Activated CD8-positive, alpha-beta memory T cell treated with anti-CD3 and anti-CD28 coated beads for 24 hours (primary cell): ENCODE measurements at regions not wholly inside any gene's neighbourhood (a gene's known extent, or its start where the extent isn't known, plus 50 kb on each side); places are given as distances from the start of the nearest gene placed in this dataset.
"Not testable (repeated sequence)": the region's sequence is repeated elsewhere in the genome, so short reads cannot be mapped to it uniquely, and the experiment has no call there.

Experiments used
- DNase-seq: peaks from one replicate; pipeline ENCODE4 v3.0.0-alpha.2; 2020

DNA sequence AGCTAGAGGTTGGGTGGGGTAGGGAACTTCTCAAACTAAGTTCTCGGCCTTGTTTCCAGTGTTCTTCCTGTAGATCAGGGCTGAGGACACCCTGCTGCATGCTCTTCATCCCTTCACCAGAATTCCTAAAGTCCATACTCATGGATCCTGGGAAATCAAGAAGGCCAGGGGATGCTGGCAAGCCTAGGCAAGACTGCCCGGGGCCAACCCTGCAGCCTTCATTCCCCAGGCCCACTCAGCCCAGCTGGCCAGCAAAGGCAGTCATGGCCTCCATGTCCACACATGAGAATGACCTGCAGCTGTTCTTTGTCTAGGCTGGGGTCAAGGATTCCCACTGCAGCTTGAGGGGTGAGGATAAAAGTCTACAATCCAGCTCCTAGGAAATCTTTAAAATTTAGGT is 109.3 kb upstream of the ETV6 start:
- no peak for DNase-seq

DNA sequence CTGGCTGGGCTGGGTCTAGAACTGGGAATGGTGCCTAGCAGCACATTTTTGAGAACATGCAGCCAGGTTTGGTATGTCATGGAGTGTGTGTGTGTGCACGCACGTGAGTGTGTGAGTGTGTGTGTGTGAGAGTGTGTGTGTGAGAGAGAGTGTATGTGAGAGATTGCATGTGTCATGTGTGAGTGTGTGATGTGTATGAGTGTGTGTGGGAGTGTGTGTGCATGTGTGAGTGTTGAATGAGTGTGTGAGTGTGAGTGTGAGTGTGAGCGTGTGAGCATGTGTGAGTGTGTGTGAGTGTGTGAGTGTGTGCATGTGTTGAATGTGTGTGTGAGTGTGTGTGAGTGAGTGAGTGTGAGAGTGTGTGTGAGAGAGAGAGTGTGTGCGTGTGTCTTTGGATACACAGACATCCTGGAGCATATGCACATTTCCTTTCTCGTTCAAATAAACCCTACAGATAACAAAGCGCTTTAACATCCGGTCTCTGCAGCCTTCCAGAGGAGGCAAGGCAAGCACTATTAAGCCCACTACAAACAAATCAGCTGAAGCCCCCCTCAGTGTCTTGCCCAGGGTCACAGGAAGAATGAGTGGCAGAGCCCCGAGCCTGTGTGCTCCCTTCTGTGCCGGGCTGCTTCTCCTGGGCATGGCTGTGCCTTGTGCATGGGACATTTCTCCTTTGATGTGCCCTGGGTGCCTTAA is 108.7 kb upstream of the ETV6 start:
- no peak for DNase-seq

DNA sequence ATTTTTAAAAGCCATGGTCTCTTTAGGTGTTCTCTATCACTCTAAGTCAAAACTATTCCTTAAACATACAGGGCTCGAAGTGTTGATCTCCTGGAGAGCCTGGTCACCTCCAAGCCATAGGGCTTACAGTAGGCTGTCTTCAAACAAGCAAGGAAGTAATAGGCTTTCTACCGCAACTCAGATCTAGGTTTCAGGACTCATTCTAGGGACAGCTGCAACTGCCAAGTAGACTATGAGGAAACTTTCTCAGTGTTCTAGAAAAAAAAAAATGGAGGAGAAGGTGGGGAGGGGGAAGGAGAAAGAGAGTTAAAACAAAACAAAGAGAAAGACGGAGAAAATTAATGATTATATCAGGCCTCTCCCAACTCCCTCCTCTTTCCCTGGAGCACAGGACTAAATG is 106.9 kb upstream of the ETV6 start:
- no peak for DNase-seq

DNA sequence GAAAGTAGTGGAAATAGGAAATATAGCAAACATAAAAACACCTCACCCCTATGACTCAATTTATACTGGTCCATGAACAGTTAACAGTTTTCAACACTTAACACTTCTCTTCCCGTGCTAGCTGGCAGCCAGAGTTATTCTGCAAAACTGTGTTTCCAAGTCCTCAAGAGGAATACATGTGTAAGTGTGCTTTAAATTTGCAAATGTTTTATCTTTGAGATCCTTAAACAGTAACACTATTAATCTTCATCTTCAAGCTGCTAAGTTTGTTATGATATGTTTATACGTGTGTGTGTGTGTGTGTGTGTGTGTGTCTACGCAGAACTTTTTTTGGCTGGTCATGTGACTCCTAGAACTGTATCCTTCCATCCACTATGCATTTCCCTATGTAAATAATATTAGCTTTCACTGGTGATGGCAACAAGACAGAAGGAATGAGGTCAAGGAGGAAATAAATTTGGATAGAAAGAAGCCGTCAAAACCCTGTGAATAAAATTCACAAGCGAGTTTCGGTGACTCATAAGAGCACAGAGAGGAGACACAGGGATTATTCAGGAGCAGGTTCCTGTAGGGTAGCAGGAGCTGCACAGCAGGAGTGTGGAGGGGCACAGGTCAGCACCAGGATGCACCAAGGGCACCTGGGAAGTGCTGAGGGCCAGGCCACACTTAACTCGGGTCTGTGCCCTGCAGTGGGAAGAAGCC is 105.9 kb upstream of the ETV6 start:
- no peak for DNase-seq

DNA sequence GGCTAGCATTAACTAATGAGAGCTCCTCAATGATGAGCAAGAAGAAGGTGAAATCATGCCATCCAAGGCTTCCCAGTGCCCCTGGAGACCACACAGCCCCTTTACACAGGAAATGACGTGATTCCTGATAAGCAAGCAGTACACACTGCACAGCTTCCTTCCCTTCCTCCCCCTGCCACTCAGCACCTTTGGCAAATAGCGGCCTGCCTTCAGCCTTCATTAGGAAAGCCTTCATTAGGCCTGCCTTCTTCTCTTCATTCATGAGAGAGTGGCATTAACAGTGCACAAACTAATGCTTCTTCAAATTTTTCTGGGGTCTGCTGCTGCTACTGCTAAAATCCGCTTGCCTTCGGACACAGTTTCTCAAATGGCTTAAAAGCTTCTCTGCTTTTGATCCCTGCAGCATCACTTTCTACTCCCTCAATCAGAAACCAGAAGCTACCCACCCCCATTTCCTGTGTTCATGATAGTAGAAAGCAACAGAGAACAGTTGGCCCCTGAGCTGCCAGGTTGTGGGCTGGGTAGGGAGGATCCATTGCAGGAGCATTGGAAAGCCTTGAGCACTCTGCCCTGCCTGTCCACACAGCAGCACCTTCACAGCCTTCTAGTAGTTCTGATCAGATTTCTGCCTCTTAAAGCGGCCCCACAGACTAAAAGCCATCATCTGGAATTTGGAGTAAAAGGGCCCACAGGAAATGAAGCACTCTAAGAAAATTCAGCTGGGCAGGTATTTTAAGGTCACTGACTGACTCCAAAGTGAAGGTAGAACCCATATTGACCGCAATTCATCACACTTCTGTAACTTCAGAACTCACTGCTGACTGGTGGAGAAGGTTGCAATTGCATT is 103.8 kb upstream of the ETV6 start:
- DNase-seq = peak; percentile 75

DNA sequence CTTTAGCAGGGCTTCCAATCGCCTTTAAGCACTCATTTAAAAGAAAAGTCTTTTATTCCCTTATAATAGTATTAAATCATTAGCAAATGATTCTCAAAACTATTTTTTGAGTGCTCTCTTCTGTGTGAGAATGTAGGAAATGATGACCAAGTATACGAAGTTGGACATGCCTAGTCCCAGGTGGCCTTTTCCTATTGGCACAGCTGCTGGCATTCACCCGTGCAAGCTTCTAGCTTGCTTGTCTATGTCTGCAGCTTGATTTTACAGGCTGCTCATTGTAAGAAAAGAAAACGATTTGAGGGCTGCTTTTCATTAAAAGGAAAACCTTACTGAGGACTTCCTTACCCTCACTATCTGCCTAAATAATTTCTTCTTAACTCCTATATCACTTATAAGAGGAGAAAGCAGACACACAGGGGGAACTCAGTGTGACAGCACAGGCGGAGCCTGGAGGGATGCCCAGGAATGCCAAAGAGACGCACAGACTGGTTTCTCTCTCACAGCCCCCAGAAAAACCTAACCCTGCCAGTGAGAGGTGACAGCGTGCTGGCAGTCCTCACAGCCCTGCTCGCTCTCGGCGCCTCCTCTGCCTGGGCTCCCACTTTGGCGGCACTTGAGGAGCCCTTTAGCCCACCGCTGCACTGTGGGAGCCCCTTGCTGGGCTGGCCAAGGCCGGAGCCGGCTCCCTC is 102.7 kb upstream of the ETV6 start:
- not testable (repeated sequence) for DNase-seq

DNA sequence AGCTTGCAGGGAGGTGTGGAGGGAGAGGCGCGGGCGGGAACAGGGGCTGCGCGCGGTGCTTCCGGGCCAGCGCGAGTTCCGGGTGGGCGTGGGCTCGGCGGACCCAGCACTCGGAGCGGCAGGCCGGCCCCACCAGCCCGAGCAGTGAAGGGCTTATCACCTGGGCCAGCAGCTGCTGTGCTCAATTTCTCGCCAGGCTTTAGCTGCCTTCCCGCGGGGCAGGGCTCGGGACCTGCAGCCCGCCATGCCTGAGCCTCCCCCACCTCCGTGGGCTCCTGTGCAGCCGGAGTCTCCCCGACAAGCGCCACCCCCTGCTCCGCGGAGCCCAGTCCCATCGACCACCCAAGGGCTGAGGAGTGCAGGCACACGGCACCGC is 102.2 kb upstream of the ETV6 start:
- not testable (repeated sequence) for DNase-seq

DNA sequence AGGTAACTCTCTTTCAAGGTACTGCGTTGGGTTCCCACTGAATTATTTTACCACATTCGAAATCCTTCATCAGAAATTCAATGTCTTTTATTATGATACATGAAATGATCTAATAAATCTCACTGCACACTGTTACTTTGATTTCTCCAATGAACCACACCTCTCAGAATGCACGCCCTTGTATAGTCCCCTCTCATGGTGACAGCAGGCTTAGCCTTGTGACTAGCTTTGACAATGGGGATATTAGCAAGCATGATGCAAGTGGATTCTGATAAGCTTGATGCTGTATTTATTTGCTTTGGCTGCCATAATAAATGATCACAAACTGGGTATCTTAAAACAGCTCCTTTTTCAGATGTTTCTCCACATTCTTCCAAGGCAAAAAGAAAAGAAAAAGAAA is 100.4 kb upstream of the ETV6 start:
- no peak for DNase-seq

DNA sequence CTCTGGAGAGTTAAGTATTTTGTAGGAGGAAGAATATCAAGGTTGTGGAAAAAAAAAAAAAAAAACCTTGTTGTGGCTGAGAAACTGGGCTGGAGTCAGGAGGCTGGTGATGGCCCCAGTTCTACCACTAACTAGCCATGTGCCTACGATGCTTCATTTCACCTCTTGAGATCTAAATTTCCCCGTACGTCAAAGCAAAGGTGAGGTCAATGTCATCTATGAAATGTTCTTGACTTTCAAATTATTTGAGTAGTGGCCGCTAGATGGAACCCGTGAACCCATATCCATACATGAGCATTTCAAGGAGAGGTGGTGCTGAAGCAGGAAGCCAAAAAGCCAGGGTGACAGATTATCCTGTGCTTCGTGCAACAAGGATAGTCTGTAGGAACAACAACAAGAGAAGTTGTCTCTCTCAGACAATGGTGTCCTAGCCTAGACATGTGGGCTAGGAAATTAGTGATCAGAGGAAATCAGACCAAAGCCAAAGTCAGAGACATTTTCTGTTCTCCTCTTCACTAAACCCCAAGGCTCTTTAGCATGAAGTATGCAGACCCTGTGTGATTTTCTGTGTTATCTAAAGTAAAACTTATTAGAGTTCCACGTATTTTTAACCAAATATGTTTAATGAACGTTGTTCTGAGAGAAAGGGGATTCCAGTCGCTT is 95.5 kb upstream of the ETV6 start:
- DNase-seq = no peak

DNA sequence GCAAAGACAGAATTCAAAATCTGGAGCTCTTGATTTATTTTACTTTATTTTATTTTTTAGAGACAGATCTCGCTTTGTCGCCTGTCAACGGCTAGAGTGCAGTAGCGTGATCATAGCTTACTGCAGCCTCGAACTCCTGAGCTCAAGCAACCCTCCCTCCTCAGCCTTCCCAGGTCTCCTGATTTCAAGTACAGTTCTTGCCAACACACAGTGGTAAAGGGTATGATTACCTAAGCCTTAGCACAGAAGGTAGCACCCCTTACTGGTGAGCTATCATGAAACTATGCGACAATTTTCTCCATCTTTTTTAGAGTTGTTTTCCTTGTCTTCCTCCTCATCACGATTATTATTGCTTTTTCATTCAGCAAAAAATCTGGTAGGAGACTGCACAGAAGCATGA is 94.3 kb upstream of the ETV6 start:
- no peak for DNase-seq

DNA sequence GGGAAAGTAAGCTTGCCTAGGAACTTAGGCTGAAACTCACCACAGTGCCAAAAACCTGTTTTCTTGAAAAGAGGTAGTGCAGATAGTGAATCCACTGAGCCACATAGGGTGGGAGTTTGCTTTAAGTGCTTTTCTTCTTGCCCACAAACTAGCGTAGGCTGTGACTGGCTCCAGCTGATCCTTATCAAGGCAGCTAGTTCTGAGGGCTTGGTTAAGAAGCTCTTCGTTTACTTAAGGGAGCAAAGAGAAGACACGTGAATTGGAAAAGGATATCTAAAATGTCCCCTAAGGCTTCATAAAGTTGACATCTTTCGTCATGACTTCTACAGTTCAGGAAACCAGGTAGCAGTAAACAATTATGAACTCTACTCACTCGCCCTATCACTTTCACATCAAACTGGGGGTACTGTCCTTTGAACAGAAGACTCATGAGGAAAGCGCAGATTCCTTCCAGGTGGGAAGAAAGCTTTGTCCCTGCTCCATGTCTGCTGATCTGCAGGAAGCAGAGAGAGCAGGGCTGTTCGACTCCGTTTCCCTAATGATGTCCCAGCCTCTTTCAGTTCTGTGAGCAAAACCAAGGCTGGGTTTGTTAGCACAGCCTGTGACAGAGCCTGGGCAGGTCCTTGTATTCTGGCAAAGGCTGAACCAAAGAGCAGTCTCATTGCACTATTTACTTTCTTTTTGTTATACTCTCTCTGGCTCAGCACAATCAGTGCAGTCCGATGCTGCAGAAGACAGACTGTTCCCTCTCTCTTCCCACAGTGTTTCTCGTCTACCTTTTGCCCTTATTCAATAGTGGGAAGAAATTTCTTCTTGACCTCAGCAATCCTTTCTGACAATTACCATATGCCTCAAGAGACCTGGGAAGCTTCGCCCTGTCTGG is 93.5 kb upstream of the ETV6 start:
- no peak for DNase-seq

DNA sequence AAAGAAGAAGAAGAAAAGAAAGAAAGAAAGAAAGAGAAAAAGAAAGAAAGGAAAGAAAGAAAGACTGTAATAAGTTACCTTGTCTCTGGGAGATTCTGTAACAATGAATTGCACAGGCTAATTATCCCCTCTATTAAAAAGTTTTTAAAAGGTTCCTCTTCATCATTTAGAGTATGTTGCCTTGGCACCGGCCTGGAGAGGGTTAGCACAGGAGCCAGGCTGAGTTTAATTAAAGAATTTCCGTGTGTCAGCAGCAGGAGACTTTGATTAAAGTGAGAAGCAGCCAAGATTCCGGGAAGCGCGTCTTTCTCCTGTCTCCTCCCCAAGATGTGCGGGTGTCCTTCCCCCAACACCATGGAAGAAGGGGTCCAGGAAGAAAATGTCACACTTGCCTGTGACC is 92.8 kb upstream of the ETV6 start:
- DNase-seq = no peak

DNA sequence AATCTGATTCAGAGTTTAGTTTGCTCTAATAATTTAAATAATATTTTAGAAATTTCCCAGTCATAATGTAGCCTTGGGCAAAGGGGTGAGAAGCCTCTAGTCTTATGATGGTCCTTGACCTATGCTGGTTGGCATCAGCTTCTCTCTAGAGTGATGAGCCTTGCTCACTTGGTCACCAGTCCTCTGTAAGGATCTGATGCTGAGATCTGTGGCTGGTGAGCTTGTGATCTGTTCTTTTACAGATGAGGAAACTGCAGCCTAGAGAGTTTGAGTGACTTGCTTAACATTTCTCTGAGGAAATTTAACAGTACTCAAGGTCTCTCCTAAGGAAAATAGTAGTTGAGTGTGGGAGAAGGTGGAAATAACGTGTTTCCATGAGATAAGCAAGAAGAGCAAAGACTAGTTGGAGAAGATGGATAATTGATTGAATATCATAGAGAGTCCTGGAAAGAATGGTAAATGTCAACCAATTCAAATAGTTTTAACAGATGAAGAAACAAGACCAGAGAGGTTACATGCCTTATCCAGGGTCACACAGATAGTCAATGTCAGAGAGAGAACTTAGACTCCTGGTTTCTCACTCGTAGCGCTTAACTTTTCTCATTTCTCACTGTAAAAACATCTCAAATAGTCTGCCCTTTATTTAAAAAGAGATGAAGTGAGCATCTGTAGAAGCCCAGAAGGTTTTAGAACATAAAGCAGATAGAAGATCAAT is 89.7 kb upstream of the ETV6 start:
- no peak for DNase-seq

DNA sequence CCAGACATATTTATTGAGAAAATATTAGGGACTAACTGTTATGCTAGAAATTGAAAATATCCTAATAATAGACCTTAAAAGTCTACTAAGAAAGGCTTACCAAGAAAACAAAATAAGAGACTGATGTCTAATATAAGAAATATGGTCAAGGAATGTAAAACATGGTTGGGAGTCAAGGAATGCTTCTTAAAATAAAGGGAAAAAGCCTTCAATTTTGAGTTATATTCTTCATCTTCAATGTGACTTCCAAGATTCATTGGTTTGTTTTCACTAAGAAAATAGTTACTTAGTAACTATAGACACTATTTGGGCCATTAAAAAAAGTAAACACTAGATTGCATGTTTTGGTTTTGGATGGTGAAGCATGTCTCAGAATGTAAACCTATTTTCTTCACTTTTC is 88.1 kb upstream of the ETV6 start:
- DNase-seq = no peak

DNA sequence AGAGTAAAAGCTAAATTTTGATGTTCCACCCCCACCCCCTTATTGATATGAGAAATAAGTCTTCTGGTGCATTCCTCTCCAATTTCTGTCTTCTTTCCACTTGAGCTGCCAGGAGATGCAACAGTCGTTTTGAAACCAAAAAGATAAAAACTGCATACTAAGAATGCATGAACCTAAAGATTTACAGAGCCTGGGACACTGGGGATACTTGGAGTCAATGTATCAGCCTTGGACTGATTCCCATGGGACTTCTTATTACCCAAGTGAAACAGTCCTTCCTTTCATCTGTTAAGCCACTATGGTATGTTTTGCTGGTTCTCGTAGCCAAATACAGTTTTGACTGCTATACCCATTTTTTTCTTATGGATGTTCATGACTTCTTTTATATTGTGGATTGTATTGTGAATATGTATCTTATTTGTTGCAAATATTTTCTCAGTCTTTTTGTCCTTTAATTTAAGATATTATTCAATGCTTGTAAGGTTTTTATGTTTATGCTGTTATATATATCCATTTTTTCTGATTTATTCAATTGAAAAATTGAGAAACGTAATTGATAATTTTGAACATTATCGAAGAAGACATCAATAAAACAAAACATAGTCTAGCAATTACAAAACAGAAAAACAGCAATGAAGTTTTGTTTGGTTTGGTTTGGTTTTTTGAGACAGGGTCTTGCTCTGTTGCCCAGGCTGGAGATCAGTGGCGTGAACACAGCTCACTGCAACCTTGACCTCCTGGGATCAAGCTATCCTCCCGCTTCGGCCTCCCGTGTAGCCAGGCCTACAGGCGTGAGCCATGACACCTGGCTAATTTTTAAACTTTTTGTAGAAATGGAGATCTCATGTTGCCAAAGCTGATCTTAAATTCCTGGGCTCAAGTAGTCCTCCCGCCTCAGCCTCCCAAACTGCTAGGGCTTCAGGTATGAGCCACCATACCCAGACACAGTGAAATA is 85.4 kb upstream of the ETV6 start:
- DNase-seq = no peak

DNA sequence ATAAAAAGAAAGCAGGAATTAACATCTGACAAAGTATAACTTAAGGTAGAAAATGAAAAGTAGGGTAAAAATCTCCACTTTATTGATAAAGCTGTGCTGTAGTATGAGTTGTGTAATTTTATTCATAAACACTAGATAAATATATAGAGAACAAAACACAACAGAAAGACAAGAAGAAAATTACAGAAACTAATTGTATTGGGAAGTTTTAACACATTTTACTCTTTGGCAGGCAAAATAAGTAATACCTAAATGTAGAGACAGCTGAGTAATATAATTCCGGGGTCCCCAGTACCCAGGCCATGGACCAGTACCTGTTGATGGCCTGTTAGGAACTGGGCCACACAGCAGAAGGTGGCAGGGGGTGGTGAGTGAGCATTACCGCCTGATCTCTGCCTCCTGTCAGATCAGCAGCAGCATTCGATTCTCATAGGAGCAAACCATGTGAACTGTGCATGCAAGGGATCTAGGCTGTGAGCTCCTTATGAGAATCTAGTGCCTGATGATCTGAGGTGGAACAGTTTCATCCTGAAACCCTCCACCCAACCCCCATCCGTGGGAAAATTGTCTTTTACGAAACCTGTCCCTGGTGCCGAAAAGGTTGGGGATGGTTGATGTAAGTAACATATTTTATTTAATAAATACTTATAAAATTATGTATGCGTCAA is 84.4 kb upstream of the ETV6 start:
- no peak for DNase-seq

DNA sequence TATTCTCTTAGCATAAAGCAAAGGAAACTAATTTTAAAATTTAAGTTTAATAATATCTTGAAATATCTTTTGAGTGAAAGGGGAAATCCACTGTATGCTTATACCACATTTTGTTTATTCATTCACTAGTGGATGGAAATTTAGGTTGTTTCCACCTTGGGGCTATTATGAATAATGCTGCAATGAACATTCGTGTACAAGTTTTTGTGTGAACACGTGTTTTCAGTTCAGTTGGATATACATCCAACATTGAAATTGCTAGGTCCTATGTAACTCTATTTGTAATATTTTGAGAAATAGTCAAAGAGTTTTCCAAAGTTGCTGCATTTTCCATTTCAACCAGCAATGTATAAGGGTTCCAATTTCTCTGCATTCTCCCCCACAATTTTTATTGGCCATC is 83.7 kb upstream of the ETV6 start:
- DNase-seq = no peak

DNA sequence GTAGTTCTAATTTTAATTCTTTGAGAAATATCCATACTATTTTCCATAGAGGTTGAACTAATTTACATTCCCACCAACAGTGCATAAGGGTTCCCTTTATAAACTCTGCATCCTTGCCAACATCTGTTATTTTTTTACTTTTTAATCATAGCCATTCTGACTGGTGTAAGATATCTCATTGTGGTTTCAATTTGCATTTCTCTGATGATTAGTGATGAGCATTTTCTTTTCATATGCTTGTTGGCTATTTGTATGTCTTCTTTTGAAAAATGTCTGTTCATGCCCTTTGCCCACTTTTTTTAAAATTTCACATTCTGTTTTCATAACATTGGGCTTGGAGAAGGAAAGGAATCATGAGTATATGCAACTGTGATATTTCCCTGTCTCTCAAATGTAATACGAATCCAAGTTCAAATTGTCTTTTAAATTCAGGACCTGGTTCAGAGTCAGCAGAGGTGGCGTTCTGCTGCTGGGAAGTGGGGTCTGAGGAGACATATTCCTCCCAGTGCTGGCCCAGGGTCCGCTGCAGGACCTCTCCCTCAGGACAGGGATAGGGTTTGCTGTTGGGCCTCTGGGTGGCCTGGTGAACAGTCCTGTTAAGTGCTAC is 81.2 kb upstream of the ETV6 start:
- no peak for DNase-seq
